Tongue (tissue), 1 donor: ENCODE measurements at regions not wholly inside any gene's neighbourhood (a gene's known extent, or its start where the extent isn't known, plus 50 kb on each side); places are given as distances from the start of the nearest gene placed in this dataset.
"Not testable (repeated sequence)": the region's sequence is repeated elsewhere in the genome, so short reads cannot be mapped to it uniquely, and the experiment has no call there.

ENCODE experiments used
- DNase-seq: peaks from one replicate; pipeline ENCODE4 v3.0.0-alpha.2; 2015

DNA sequence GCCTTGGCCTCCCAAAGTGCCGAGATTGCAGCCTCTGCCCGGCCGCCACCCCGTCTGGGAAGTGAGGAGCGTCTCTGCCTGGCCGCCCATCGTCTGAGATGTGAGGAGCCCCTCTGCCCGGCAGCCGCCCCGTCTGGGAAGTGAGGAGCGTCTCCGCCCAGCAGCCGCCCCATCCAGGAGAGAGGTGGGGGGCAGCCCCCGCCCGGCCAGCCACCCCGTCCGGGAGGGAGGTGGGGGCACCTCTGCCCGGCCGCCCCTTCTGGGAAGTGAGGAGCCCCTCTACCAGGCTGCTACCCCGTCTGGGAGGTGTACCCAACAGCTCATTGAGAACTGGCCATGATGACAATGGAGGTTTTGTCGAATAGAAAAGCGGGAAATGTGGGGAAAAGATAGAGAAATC, 1530.9 kb downstream of the REEP3 start:
- not testable (repeated sequence) for DNase-seq

DNA sequence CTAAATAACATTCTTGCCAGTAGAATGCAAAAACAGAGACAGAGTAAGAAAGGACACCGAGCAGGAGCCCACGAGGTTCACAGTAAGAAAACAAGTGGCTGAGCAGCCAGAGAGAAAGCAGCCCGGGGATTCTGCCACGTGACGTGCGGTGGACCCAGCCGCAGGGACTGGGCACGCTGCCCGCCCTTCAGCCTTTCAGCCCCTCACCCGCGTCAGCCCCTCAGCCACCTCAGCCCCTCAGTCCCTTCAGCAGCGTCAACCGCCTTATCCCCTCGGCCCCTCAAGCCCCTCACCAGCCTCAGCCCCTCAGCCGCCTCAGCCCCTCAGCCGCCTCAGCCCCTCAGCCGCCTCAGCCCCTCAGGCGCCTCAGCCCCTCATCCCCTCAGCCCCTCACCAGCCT, 1532.2 kb downstream of the REEP3 start:
- DNase-seq, result not testable (repeated sequence)

DNA sequence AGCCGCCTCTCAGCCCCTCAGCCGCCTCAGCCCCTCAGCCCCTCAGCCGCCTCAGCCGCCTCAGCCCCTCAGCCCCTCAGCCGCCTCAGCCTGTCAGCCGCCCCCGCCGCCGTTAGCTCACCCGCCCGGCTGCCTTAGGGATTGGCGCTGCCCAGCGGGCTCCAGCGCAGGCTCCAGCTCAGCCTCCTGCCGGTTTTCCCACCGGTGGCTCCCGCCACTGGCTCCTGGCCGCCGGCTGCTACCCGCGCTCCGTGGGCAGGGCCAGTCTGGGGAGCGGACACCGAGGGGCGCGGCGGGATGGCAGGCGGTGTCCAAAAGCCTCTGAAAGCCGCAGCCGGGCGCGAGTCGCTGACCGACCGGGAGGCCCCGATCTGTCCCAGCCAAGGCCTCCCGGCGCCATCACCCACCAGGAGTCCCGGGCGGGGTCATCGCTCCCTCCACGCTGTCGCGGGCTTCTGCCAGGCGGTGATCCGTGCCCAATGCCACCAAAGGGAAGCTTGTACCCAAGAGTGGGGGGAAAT, 1532.7 kb downstream of the REEP3 start:
- not testable (repeated sequence) for DNase-seq

DNA sequence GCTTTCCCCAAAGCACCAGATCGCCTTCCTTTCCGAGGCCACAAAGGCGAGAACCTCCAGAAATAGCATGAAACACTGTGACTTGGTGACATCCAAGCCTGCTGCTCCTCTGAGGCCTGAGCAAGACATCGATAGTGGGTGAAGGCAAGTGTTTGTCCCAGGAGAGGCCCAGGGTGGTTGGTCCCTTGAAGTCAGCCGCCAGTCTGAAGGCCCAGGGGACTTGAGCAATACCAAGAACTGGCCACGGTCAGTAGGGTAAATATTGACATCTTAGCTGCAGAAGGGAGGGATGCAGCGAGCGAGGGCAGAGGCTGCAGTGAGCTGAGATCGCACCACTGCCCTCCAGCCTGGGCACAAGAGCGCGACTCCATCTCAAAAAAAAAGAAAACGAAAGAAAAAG, 1533.5 kb downstream of the REEP3 start:
- not testable (repeated sequence) for DNase-seq

DNA sequence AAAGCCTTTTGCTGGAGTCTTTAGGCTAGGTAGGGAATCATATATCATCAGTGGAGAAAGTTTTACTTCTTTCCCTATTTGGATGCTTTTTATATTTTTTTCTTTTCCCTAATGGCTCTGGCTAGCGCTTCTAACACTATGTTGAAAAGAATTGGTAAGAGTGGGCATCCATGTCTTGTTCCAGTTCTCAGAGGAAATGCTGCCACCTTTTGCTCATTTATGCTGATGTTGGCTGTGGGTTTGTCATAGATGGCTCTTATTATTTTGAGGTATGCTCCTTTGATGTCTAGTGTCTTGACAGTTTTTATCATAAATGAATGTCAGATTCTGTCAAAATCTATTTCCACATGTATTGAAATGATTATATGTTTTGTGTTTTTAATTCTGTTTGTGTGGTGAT, 1544.1 kb downstream of the REEP3 start:
- DNase-seq, result no peak

DNA sequence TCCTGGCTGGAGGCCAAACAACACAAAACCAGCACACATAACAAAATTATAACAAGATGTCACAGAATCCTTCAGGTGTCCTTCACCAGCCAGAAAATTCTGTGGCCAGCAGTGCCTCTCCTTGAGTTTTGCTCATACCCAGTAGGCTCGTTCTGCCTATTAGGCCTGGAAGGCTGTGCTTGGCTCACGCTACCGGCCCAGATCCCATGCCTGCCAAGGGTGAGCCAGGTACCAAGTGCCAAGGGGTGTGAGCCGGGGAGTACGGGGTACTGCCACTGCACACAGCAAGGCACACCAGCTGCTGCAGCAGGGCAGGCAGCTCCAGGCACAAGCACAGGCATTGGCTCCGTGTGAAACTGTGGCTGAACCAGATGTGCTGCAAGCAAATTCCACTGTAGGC, 1562.0 kb downstream of the REEP3 start:
- no peak for DNase-seq

DNA sequence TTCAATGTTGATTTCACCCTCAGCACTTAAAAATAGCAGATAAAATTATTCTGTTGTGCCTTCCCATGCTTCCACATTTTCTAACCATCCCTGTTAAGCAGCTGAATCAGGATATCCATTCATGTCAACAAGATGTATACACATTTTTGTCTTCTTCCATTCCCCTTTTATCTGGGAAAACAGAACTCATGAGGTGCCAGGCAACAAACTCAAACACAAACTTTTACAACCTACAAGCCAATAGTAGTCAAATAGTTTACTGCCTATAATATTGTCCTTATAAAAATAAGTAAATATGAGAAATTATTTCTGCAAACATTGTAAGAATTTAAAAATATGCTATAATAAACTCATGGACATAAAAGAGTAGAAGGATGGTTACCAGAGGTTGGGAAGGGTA, 1569.8 kb downstream of the REEP3 start:
- DNase-seq, result no peak

DNA sequence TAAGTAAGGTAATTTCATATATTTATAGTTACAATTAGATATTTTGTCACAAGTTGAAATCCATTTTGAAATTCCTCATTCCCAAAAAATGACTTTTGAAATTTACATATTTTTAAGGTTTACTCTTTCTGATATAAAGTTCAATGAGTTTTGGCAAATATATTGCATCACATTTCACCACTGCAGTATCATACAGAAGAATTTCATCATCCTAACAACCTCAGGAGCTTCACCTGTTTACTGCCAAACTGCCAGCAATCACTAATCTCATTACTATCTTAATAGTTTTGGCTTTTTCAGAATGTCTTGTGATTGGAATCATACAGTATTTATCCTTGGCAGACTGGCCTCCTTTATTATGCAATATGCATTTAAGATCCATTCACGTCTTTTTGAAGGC, 1578.9 kb downstream of the REEP3 start:
- DNase-seq, result no peak

DNA sequence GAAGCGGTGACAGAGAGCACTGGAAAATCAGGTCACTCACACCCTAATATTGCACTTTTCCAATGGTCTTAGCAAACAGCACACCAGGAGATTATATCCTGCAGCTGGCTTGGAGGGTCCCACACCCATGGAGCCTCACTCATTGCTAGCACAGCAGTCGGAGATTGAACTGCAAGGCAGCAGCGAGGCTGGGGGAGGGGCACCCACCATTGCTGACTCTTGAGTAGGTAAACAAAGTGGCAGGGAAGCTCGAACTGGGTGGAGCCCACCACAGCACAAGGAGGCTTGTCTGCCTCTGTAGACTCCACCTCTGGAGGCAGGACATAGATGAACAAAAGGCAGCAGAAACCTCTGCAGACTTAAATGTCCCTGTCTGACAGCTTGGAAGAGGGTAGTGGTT, 1579.7 kb downstream of the REEP3 start:
- not testable (repeated sequence) for DNase-seq

DNA sequence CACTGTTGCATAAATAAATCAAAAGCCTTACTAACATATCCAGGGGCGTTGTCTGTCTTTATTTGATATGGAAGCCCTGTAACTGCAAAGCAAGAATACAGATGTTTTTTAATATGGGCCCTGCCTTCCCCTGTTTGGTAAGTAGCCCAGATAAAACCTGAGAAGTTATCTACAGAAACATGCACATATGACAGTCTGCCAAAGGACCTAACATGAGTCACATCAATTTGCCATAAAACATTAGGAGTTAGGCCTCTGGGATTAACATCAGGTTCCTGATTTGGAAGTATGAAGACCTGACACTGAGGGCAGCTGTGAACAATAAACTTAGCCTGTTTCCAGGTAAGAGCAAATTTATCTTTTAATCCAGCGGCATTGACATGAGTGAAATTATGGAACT, 1588.8 kb downstream of the REEP3 start:
- no peak for DNase-seq

DNA sequence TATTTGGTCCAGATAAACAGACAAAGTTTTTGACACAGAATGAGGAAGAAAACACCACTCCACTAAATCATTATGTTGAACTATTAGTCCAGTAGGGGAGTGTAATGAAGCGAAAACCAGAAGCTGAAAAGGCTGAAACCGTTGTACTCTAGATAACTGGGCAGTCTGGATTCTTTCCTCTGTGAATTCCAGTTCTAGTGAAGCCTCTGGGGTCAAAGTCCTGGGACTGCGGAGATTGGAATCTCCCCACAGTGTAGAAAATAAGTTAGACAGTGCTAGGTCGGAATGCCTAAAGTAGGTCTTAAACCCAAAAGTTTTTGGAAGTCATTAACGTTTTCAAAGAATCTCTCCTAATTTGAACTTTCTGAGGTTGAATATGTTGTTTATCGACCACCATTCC, 1589.9 kb downstream of the REEP3 start:
- DNase-seq, result not testable (repeated sequence)

DNA sequence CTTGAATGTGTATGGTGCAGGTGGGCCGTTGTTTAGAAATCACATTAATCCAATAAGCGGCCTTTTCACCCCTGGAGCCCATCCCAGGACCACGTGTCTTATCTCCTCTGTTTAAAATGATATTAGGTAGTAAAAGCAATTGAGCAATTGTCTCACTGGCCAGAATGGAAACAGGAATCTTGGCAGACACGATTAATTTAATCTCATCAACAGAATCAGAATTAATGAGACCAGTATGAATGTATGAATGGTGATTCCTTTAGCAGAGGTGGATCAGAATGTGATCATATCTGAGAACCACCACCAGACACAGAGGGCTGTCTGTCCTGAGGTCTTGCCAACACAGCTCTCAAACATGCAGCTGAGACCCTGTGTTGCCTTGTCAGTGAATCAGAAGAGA, 1591.4 kb downstream of the REEP3 start:
- DNase-seq, result no peak

DNA sequence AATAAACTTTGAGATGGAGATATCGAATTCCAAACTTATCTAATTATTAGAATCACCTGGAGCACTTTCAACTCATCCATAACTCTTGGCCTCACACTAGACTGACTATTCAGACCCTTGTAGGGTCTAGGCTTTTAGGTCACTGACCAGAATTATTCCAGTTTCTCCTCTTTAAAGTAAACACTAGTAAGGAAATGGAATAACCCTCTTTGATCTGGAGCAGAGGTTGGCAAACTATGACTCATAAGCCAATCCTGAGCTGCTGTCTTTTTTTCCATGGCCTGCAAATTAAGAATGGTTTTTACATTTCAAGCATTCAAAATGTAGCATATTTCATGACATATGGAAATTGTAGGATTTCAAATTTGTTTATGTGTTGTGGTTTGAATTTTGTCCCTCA, 1601.9 kb downstream of the REEP3 start:
- no peak for DNase-seq

DNA sequence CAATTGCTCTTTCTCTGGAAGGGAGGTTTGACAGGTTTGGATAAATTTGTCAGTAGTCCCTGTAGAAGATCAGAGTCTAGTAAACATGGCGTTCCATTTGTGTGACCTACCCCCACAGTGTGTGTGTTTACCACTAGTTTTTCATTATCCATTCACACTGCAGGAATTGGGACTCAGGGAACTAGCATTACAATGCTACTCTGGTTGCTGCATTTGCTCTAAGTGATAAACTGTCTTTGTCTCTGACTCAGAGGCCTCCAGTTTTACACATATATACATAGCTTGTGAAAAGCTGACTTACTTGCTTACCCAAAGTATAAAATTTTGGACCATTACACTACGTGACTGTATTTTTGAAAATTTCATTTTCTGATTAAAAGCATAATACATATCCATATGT, 1604.0 kb downstream of the REEP3 start:
- no peak for DNase-seq

DNA sequence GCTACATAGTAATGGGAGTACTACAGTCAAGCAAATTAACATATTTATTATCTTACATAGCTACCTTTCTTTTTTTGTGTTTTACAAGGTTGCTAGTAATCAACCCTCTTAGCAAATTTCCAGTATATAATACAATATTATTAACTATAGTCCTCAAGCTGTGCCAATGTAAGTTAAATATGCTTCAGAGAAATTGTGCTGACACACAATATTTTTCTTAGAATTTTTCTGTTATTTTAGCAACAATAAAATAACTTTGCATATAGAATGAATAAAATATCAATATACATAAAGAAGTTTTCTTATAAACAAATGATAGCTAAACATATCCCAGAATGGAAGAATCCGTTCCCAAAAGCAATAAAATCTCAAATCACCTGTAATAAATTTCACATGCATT, 1605.1 kb downstream of the REEP3 start:
- DNase-seq, result no peak

DNA sequence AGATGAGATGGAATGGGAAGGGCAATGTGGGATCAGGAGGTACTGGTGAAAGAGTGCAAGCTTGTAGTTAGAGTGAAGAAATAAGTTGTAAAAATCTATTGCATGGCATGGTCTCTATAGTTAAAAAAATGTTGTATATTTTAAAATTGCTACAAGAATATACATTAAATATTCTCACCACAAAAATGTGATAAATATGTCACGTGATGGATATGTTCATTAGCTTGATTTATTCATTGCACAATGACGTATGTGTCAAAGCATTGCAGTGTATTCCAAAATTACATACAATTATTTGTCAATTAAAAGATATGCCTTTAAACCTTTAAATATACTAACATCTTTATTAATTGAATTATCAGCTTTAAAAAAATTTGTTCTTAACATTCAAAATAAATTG, 1607.1 kb downstream of the REEP3 start:
- DNase-seq, result no peak

DNA sequence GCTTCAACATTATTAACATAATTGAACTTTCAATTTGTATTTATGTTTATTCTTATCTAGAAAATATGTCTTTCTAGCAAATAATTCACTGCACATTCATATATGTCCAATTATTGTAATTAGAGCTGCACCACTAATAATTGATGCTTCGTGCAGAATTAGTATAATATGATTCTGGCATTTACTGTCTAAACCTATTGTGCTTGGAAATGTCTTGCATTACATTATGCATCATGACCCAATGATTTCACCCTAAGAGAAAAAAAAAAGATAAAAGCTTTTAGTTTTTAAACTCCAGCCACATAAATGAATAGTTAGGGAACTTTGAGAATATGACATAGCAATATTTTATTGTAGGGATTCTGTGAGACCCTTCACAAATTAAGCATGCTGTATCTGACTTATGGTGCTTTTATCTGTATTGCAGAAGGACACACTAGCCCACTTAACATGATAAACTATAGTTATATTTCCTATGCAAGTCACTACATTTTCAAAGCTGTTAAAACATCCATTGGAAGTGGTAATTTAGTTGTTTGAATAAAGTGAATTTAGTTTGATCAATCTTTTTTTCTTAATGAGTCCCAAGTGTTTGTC, 1609.1 kb downstream of the REEP3 start:
- DNase-seq, result no peak

DNA sequence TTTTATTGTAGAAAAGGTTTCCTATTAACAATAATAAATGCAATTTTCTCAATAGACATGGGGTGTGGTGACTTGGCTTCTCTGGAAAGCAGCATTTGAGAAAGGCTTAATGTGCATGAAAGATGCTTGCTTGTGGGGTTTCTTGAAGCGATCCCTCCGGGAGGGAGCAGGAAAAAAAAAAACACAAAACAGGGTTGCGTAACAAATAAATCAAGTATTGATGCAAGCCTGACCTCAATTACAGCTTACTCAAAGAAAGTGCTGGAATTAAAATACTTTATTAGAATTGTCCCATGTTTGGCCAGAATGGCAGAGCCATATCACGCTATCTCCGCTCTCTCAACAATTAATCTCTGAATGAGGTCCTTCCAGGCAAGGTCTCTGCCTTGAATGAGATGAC, 1612.5 kb downstream of the REEP3 start:
- no peak for DNase-seq

DNA sequence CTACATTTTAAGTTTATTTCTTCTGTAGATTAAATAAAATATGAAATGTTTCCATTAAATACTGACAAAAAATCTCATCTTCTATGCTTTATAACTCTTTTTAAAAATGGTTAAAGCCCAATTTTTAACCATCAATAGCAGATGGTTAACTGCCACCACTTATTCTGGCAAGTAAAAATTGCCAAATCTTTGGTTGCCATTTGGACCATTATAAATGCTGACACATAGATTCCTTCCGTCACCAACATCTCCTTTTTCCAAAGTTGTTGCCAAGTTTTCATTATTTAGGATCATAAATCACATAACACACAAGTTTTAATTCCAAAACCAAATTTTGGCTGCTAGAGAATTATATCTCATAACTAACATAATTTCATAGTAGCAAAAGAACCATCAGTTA, 1614.3 kb downstream of the REEP3 start:
- no peak for DNase-seq

DNA sequence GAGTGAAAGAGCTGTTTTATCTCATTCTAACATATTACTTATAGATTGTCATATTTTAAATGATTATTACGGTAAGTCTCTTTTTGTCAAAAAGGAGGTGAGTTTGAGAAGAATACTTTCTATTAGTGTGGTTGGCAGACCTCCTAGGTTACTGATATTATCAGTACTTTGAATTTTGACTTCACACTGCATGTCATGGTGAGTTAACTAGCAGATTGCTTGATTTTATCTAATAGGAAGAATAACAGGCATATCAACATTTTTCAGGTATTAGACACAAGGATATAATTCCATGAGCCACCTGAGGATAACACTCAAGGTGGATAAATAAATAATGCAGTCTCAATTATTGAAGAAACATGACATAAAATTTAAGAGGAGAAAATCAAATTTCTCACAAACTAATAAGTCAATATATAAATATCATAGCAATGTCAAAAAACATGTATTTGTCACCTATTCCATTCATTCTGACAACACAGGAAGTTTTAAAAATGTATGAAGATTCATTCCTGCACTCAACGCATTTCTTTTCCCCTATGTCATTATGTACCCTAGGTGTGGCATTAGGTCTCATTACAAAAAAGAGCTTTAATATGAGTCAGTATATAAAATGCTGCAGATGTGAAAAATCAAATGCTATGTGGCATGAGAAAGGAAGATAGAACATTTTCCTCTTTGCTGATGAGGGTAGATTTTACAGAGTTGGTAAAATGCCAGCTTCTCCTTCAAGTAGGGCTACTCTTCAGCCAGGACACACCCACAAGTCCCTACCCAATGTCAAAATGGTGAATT, 1621.6 kb downstream of the REEP3 start:
- DNase-seq, result no peak

DNA sequence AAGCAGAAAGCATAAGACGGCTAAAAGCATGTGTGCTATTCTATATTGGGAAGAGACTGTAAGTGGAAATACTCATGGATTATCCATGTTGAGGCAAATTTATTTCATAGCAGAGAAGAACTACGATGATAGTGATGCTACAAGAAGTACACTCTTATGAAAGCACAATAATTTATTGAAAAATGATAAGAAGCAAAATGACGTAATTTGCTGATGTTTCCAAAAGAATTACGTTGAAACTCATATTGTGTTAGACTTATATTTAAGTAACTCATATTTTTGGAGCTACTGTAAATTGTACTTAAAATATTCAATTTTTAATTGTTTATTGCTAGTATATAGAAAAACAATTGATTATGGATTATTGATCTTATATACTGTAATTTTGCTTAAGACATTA, 1622.5 kb downstream of the REEP3 start:
- DNase-seq, result no peak

DNA sequence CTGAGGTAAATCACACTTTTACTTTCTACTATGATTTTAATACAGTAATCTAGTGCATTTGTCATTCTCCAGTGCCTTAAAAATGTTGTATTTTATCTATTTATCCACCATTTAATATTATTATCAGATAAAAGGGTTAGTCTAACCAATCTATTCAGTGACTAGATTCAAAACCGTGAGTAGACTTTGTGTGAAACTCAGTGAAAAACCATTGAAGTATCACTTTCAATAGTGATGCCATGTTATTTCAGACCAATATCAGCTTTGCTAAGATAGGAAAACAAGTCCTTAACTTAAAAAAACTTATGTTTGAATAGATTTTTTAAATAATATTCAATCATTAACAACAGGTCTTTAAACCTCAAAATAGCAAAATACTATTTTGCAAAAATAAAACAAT, 1628.7 kb downstream of the REEP3 start:
- no peak for DNase-seq

DNA sequence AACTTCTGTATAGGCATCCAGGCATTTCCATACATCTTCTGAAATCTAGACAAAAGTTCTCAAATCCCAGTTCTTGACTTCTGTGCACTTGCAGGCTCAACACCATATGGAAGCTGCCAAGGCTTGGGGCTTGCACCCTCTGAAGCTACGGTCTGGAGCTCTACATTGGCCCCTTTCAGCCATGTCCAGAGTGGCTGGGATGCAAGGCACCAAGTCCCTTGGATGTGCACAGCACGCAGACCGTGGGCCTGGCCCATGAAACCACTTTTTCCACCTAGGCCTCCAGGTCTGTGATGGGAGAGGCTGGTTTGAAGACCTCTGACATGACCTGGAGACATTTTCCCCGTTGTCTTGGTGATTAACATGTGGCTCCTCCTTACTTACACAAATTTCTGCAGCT, 1645.1 kb downstream of the REEP3 start:
- no peak for DNase-seq

DNA sequence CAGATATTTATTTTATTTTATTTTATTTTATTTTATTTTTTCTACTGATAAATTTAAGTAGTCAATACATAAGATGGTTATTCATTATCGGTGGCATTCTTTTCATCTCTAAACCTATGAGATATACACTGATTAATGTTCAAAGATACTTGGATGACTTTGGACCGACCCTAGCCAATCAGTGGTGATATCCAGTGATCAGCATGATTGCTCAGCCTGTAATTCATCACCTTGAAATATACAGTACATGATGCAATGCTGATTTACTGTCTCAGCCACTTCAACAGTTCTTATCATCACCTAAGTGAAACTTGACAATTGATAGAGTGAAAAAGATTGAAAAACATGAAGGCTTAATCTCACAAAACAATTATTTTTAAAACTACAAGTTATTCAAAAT, 1651.0 kb downstream of the REEP3 start:
- no peak for DNase-seq
